Body of pancreas (tissue), 4 donors: ENCODE measurements at regions not wholly inside any gene's neighbourhood (a gene's known extent, or its start where the extent isn't known, plus 50 kb on each side); places are given as distances from the start of the nearest gene placed in this dataset.

Source experiments
- ATAC-seq: fragments of 150-250 bp; one replicate; pipeline ENCODE4 v1.9.1; 2016
- DNase-seq, 4 donors: peaks; one replicate each; pipeline ENCODE4 v3.0.0-alpha.2; 2019
- H3K27ac ChIP-seq, 4 donors: fragments of 200-600 bp; sonication (generic); 1 replicate in 3 of 4; 2 replicates in 1 of 4; pipeline versions ENCODE4 v1.5.1 to v1.6.1; 2016 to 2019; ENCODE audit warnings: mild to moderate bottlenecking in 1 of 4, mixed read lengths in 1 of 4, moderate library complexity in 1 of 4
- H3K27me3 ChIP-seq, 2 donors: fragments of 200-600 bp; sonication (generic); one replicate each; pipeline ENCODE4 v1.6.0; 2016; ENCODE audit warnings: mild to moderate bottlenecking in 1 of 2
- H3K36me3 ChIP-seq, 2 donors: fragments of 200-600 bp; sonication (generic); replicated peaks in 1 of 2; 2 replicates each; pipeline ENCODE4 v1.5.1; 2016; ENCODE audit warnings: low read depth in 2 of 2; ENCODE audit not compliant: insufficient read depth in 1 of 2
- H3K4me1 ChIP-seq: fragments of 200-600 bp; sonication (generic); one replicate; pipeline ENCODE4 v1.6.0; 2016
- H3K4me3 ChIP-seq, 2 donors: fragments of 200-600 bp; sonication (generic); 1 replicate in 1 of 2; 2 replicates in 1 of 2; pipeline ENCODE4 v1.5.1; 2016 to 2019
- H3K9me3 ChIP-seq, 3 donors: fragments of 200-600 bp; sonication (generic); 1 replicate in 2 of 3; 2 replicates in 1 of 3; pipeline ENCODE4 v1.5.1; 2016
- CTCF ChIP-seq, 7 experiments: fragments of 450-650 bp in 4 of 7; fragments of 200-600 bp in 3 of 7; sonication (generic) in 3 of 7; IDR thresholded peaks; one replicate each; pipeline ENCODE4 v1.5.1; 2016 to 2019; ENCODE audit warnings: antibody characterized with exemption in 7 of 7
- POLR2A ChIP-seq, 3 donors: fragments of 450-650 bp; IDR thresholded peaks; one replicate each; pipeline ENCODE4 v1.6.1; 2016; ENCODE audit warnings: antibody characterized with exemption in 3 of 3, mild to moderate bottlenecking in 2 of 3
- WGBS, 2 donors: methylation state at CpG; one replicate each; pipeline ENCODE4 v1.1.5; 2017; 5-methylcytosine and 5-hydroxymethylcytosine counted together
- intact Hi-C: fragments of 100-400 bp; cut with DNase I; formaldehyde crosslinking; loops from one replicate; pipeline ENCODE4 v1.15.1; 2023

GRCh38 chr16:14364112-14364385 lies 266.0 kb downstream of the PARN start:
- H3K9me3 ChIP-seq, result no peaks in the 10 kb centered on the region
- no peak overlapping the region for H3K27ac ChIP-seq
- no peak for TF ChIP-seq POLR2A (IDR thresholded peaks at IDR 0.05)
- TF ChIP-seq CTCF (IDR thresholded peaks at IDR 0.05), result no peak
- no peaks in the 10 kb centered on the region for H3K36me3 ChIP-seq
- H3K4me3 ChIP-seq, result no peak overlapping the region
- peaks cover 4% of the 10 kb centered on the region for H3K4me1 ChIP-seq
- intact Hi-C loops, result no loop called here
- ATAC-seq (no peak), DNase-seq (no peak)
- 71 to 74% methylated on average over 4 of the region's 4 CpGs for WGBS, 2 donors
- no peaks in the 10 kb centered on the region for H3K27me3 ChIP-seq

- no peak for DNase-seq
- intact Hi-C loops, result no loop called here
- Histone ChIP-seq H3K9me3 (no peaks in the 10 kb centered on the region), H3K4me3 (no peak overlapping the region), H3K27me3 (no peaks in the 10 kb centered on the region), H3K27ac (no peak overlapping the region), H3K4me1 (peaks cover 4% of the 10 kb centered on the region), H3K36me3 (no peaks in the 10 kb centered on the region)
- ATAC-seq, result no peak
- TF ChIP-seq POLR2A (IDR thresholded peaks at IDR 0.05) (no peak), CTCF (IDR thresholded peaks at IDR 0.05) (no peak)
- 83 to 84% methylated on average over 13 to 20 of the region's 20 CpGs for WGBS, 2 donors
These were observed 267.2 kb downstream of the PARN start for GRCh38 chr16:14362774-14363371.

GRCh38 chr16:14360326-14361037 lies 269.6 kb downstream of the PARN start:
- peaks cover 4% of the 10 kb centered on the region for H3K4me1 ChIP-seq
- TF ChIP-seq POLR2A (IDR thresholded peaks at IDR 0.05), result no peak
- TF ChIP-seq CTCF (IDR thresholded peaks at IDR 0.05), result no peak
- no peaks in the 10 kb centered on the region for H3K27me3 ChIP-seq
- 90% methylated on average over 3 to 8 of the region's 8 CpGs for WGBS, 2 donors
- intact Hi-C loops, result no loop called here
- ATAC-seq (no peak), DNase-seq (no peak)
- H3K27ac ChIP-seq, result no peak overlapping the region
- no peaks in the 10 kb centered on the region for H3K9me3 ChIP-seq
- no peak overlapping the region for H3K4me3 ChIP-seq
- H3K36me3 ChIP-seq, result no peaks in the 10 kb centered on the region

- DNase-seq (no peak), ATAC-seq (no peak)
- Histone ChIP-seq H3K4me1 (no peaks in the 10 kb centered on the region), H3K4me3 (no peak overlapping the region), H3K36me3 (no peaks in the 10 kb centered on the region), H3K9me3 (no peaks in the 10 kb centered on the region), H3K27ac (no peak overlapping the region), H3K27me3 (no peaks in the 10 kb centered on the region)
- 14 to 42% methylated on average over 1 to 4 of the region's 4 CpGs for WGBS, 2 donors
- intact Hi-C loops, result no loop called here
- no peak for TF ChIP-seq CTCF (IDR thresholded peaks at IDR 0.05)
- no peak for TF ChIP-seq POLR2A (IDR thresholded peaks at IDR 0.05)
These were observed 271.3 kb downstream of the PARN start for GRCh38 chr16:14358697-14359305.

- no peak for ATAC-seq
- DNase-seq, result no peak
- 91 to 92% methylated on average over 3 to 6 of the region's 6 CpGs for WGBS, 2 donors
- no peak for TF ChIP-seq CTCF (IDR thresholded peaks at IDR 0.05)
- no peak for TF ChIP-seq POLR2A (IDR thresholded peaks at IDR 0.05)
- H3K4me1 ChIP-seq, result no peaks in the 10 kb centered on the region
- H3K27ac ChIP-seq, result no peak overlapping the region
- no peaks in the 10 kb centered on the region for H3K36me3 ChIP-seq
- no peaks in the 10 kb centered on the region for H3K9me3 ChIP-seq
- intact Hi-C loops, result no loop called here
- no peak overlapping the region for H3K4me3 ChIP-seq
- no peaks in the 10 kb centered on the region for H3K27me3 ChIP-seq
These were observed 272.7 kb downstream of the PARN start for GRCh38 chr16:14357328-14357727.
